Mesendoderm (in vitro differentiated cells): ENCODE measurements at regions not wholly inside any gene's neighbourhood (a gene's known extent, or its start where the extent isn't known, plus 50 kb on each side); places are given as distances from the start of the nearest gene placed in this dataset.

ENCODE experiments used
- DNase-seq: peaks from one replicate; pipeline ENCODE4 v3.0.0; 2013
- H2AK5ac ChIP-seq: 2 replicates; pipeline ENCODE4 v1.6.1; 2013; ENCODE audit warnings: low read length, inconsistent platforms
- H2BK120ac ChIP-seq: 2 replicates; pipeline ENCODE4 v1.6.1; 2013; ENCODE audit warnings: low read depth, mild to moderate bottlenecking, low read length, moderate library complexity, mixed read lengths
- H2BK15ac ChIP-seq: replicated peaks from 2 replicates; pipeline ENCODE4 v1.6.1; 2013; ENCODE audit warnings: low read depth, mild to moderate bottlenecking, moderate library complexity
- H2BK5ac ChIP-seq: 2 replicates; pipeline ENCODE4 v1.6.1; 2013; ENCODE audit warnings: low read length, inconsistent platforms
- H3K18ac ChIP-seq: 2 replicates; pipeline ENCODE4 v1.6.1; 2013; ENCODE audit warnings: mild to moderate bottlenecking, low read length, mixed read lengths
- H3K23ac ChIP-seq: one replicate; pipeline ENCODE4 v1.6.1; 2013; ENCODE audit warnings: low read length
- H3K27ac ChIP-seq: 2 replicates; pipeline ENCODE4 v1.5.1; 2013; ENCODE audit warnings: low read depth, mild to moderate bottlenecking, inconsistent platforms, low read length, moderate library complexity
- H3K27me3 ChIP-seq: 2 replicates; pipeline ENCODE4 v1.6.1; 2013; ENCODE audit warnings: low read length, control low read depth, mild to moderate bottlenecking, inconsistent platforms; ENCODE audit not compliant: insufficient read depth, poor library complexity
- H3K36me3 ChIP-seq: 2 replicates; pipeline ENCODE4 v1.6.1; 2013; ENCODE audit warnings: low read length, inconsistent platforms; ENCODE audit not compliant: control insufficient read depth, insufficient read depth
- H3K4ac ChIP-seq: one replicate; pipeline ENCODE4 v1.6.1; 2013; ENCODE audit warnings: low read depth, mild to moderate bottlenecking, low read length, moderate library complexity
- H3K4me1 ChIP-seq: 2 replicates; pipeline ENCODE4 v1.6.1; 2013; ENCODE audit warnings: low read depth, low read length, inconsistent platforms; ENCODE audit not compliant: control insufficient read depth
- H3K4me2 ChIP-seq: 2 replicates; pipeline ENCODE4 v1.6.1; 2013; ENCODE audit warnings: low read length
- H3K4me3 ChIP-seq: 2 replicates; pipeline ENCODE4 v1.5.1; 2013; ENCODE audit warnings: mild to moderate bottlenecking, low read length
- H3K56ac ChIP-seq: one replicate; pipeline ENCODE4 v1.6.1; 2013; ENCODE audit warnings: low read length
- H3K79me1 ChIP-seq: 2 replicates; pipeline ENCODE4 v1.6.1; 2013; ENCODE audit warnings: low read length, inconsistent platforms
- H3K79me2 ChIP-seq: 2 replicates; pipeline ENCODE4 v1.6.1; 2013; ENCODE audit warnings: mild to moderate bottlenecking, low read length; ENCODE audit not compliant: control insufficient read depth, insufficient read depth
- H3K9ac ChIP-seq: 2 replicates; pipeline ENCODE4 v1.6.1; 2013; ENCODE audit warnings: low read length, inconsistent platforms
- H4K5ac ChIP-seq: one replicate; pipeline ENCODE4 v1.6.1; 2013; ENCODE audit warnings: low read length
- H4K8ac ChIP-seq: one replicate; pipeline ENCODE4 v1.6.1; 2013; ENCODE audit warnings: low read depth, mild to moderate bottlenecking, control low read depth, low read length, moderate library complexity
- WGBS: extraction: QIAGEN DNeasy Blood & Tissue Kit; methylation state at CpG from one replicate; pipeline ENCODE4 v1.1.7; 2013; ENCODE audit warnings: low lambda C conversion rate, missing lambda C conversion rate; ENCODE audit not compliant: insufficient coverage; ENCODE audit errors: extremely low coverage; 5-methylcytosine and 5-hydroxymethylcytosine counted together

- Histone ChIP-seq H4K5ac (no peak overlapping the region), H3K56ac (no peak overlapping the region), H3K4me3 (no peak overlapping the region), H2BK120ac (no peak overlapping the region), H3K9ac (no peak overlapping the region), H3K27me3 (no peaks in the 10 kb centered on the region), H3K79me1 (no peaks in the 10 kb centered on the region), H3K4me1 (no peaks in the 10 kb centered on the region), H2AK5ac (no peak overlapping the region), H3K23ac (no peak overlapping the region), H3K36me3 (no peaks in the 10 kb centered on the region), H3K18ac (no peak overlapping the region), H3K4me2 (no peak overlapping the region), H2BK15ac (no peak overlapping the region), H3K79me2 (no peaks in the 10 kb centered on the region), H3K4ac (no peak overlapping the region), H2BK5ac (no peak overlapping the region), H4K8ac (no peak overlapping the region), H3K27ac (no peak overlapping the region)
- DNase-seq = no peak
- WGBS = no CpG with 5 or more reads among the region's 1 CpG
These were observed 208.1 kb downstream of the PHLDA1 start for GRCh38 chr12:75823475-75823874.

- Histone ChIP-seq H3K36me3 (no peaks in the 10 kb centered on the region), H3K79me2 (no peaks in the 10 kb centered on the region), H3K4ac (no peak overlapping the region), H3K4me3 (no peak overlapping the region), H3K23ac (no peak overlapping the region), H2BK15ac (no peak overlapping the region), H2BK120ac (no peak overlapping the region), H3K9ac (no peak overlapping the region), H2BK5ac (no peak overlapping the region), H4K8ac (no peak overlapping the region), H3K27ac (no peak overlapping the region), H3K4me2 (no peak overlapping the region), H3K4me1 (no peaks in the 10 kb centered on the region), H3K18ac (no peak overlapping the region), H3K27me3 (no peaks in the 10 kb centered on the region), H3K56ac (no peak overlapping the region), H4K5ac (no peak overlapping the region), H3K79me1 (no peaks in the 10 kb centered on the region), H2AK5ac (no peak overlapping the region)
- no CpG with 5 or more reads among the region's 3 CpGs for WGBS
- no peak for DNase-seq
These were observed 209.2 kb downstream of the PHLDA1 start for GRCh38 chr12:75822416-75822815.

GRCh38 chr12:75820848-75821578 lies 210.6 kb downstream of the PHLDA1 start:
- no peak overlapping the region for H3K27ac ChIP-seq
- H3K79me2 ChIP-seq = no peaks in the 10 kb centered on the region
- no peak overlapping the region for H2BK15ac ChIP-seq
- no peak overlapping the region for H2BK5ac ChIP-seq
- no peaks in the 10 kb centered on the region for H3K36me3 ChIP-seq
- H4K8ac ChIP-seq = no peak overlapping the region
- H3K9ac ChIP-seq = no peak overlapping the region
- H3K23ac ChIP-seq = no peak overlapping the region
- no peak overlapping the region for H3K4me2 ChIP-seq
- H3K4me3 ChIP-seq = no peak overlapping the region
- H2BK120ac ChIP-seq = peak overlapping the region; percentile 51
- no peak overlapping the region for H3K18ac ChIP-seq
- no peaks in the 10 kb centered on the region for H3K4me1 ChIP-seq
- H3K4ac ChIP-seq = no peak overlapping the region
- WGBS = no CpG with 5 or more reads among the region's 10 CpGs
- H4K5ac ChIP-seq = no peak overlapping the region
- no peaks in the 10 kb centered on the region for H3K79me1 ChIP-seq
- no peak overlapping the region for H3K56ac ChIP-seq
- DNase-seq = no peak
- H3K27me3 ChIP-seq = no peaks in the 10 kb centered on the region
- H2AK5ac ChIP-seq = no peak overlapping the region

- no peak overlapping the region for H2AK5ac ChIP-seq
- H2BK15ac ChIP-seq = peak overlapping the region; percentile 87
- no peak for DNase-seq
- H3K56ac ChIP-seq = no peak overlapping the region
- no peak overlapping the region for H4K8ac ChIP-seq
- no peak overlapping the region for H3K18ac ChIP-seq
- no peak overlapping the region for H2BK5ac ChIP-seq
- H4K5ac ChIP-seq = no peak overlapping the region
- no peak overlapping the region for H3K9ac ChIP-seq
- H3K27me3 ChIP-seq = no peaks in the 10 kb centered on the region
- H2BK120ac ChIP-seq = no peak overlapping the region
- no peaks in the 10 kb centered on the region for H3K79me1 ChIP-seq
- H3K79me2 ChIP-seq = no peaks in the 10 kb centered on the region
- no peaks in the 10 kb centered on the region for H3K36me3 ChIP-seq
- no peak overlapping the region for H3K23ac ChIP-seq
- H3K4me3 ChIP-seq = no peak overlapping the region
- no peak overlapping the region for H3K4me2 ChIP-seq
- H3K27ac ChIP-seq = no peak overlapping the region
- H3K4me1 ChIP-seq = no peaks in the 10 kb centered on the region
- no peak overlapping the region for H3K4ac ChIP-seq
These were observed 211.5 kb downstream of the PHLDA1 start for GRCh38 chr12:75820071-75820470.

- no CpG with 5 or more reads among the region's 5 CpGs for WGBS
These were observed 212.1 kb downstream of the PHLDA1 start for GRCh38 chr12:75819512-75819911.

GRCh38 chr12:75818863-75819262 lies 212.7 kb downstream of the PHLDA1 start:
- Histone ChIP-seq H4K5ac (no peak overlapping the region), H3K36me3 (no peaks in the 10 kb centered on the region), H4K8ac (no peak overlapping the region), H3K79me2 (no peaks in the 10 kb centered on the region), H3K56ac (no peak overlapping the region), H2BK5ac (no peak overlapping the region), H3K4me3 (no peak overlapping the region), H2AK5ac (no peak overlapping the region), H3K4ac (no peak overlapping the region), H3K18ac (no peak overlapping the region), H2BK120ac (no peak overlapping the region), H3K79me1 (no peaks in the 10 kb centered on the region), H3K4me2 (no peak overlapping the region), H3K4me1 (no peaks in the 10 kb centered on the region), H3K27ac (no peak overlapping the region), H3K27me3 (no peaks in the 10 kb centered on the region), H2BK15ac (no peak overlapping the region), H3K9ac (no peak overlapping the region), H3K23ac (no peak overlapping the region)
- DNase-seq = no peak

More at GRCh38 chr12:75819512-75819911, 212.1 kb downstream of the PHLDA1 start:
- Histone ChIP-seq H2BK5ac (no peak overlapping the region), H3K4ac (no peak overlapping the region), H3K18ac (no peak overlapping the region), H2BK15ac (no peak overlapping the region), H4K5ac (no peak overlapping the region), H3K4me1 (no peaks in the 10 kb centered on the region), H3K4me3 (no peak overlapping the region), H3K36me3 (no peaks in the 10 kb centered on the region), H4K8ac (no peak overlapping the region), H3K56ac (no peak overlapping the region), H3K27ac (no peak overlapping the region), H3K27me3 (no peaks in the 10 kb centered on the region), H2BK120ac (no peak overlapping the region), H3K9ac (no peak overlapping the region), H3K79me2 (no peaks in the 10 kb centered on the region), H2AK5ac (no peak overlapping the region), H3K23ac (no peak overlapping the region), H3K4me2 (no peak overlapping the region), H3K79me1 (no peaks in the 10 kb centered on the region)
- no peak for DNase-seq
